OCI-LY3 (cell line): ENCODE measurements at regions not wholly inside any gene's neighbourhood (a gene's known extent, or its start where the extent isn't known, plus 50 kb on each side); places are given as distances from the start of the nearest gene placed in this dataset.

Experiments used
- EZH2phosphoT487 ChIP-seq: fragments of 200-600 bp; shearing (Covaris generic); IDR thresholded peaks from 2 replicates; pipeline ENCODE4 v1.6.1; 2018; ENCODE audit warnings: antibody characterized with exemption, mixed run types, low read depth
- TF ChIP-seq, protein P1 (sequence below): fragments of 200-600, 300-600 bp; sonication (generic); IDR thresholded peaks from 2 replicates; pipeline ENCODE4 v1.5.1; 2014; ENCODE audit warnings: antibody characterized with exemption, low read length, low read depth

DNA sequence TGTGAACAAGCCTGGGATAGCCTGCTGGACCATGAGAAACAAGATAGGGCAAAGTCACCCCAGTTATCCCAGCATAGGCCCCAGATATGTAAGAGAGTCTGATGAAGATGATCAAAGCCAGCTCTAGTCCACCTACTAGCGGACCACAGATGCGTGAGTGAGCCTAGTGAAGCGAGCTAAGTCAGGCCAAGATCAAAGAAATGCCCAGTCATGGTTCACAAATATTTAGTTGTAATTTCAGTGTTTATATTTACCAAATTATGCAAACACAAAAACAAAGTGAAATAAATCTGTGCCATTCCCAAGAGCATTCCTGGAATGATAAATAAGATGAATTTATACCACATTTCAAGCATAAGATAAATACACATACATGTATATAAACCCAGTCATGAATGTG is 308.1 kb upstream of the CTNNB1 start:
- TF ChIP-seq, protein P1, sequence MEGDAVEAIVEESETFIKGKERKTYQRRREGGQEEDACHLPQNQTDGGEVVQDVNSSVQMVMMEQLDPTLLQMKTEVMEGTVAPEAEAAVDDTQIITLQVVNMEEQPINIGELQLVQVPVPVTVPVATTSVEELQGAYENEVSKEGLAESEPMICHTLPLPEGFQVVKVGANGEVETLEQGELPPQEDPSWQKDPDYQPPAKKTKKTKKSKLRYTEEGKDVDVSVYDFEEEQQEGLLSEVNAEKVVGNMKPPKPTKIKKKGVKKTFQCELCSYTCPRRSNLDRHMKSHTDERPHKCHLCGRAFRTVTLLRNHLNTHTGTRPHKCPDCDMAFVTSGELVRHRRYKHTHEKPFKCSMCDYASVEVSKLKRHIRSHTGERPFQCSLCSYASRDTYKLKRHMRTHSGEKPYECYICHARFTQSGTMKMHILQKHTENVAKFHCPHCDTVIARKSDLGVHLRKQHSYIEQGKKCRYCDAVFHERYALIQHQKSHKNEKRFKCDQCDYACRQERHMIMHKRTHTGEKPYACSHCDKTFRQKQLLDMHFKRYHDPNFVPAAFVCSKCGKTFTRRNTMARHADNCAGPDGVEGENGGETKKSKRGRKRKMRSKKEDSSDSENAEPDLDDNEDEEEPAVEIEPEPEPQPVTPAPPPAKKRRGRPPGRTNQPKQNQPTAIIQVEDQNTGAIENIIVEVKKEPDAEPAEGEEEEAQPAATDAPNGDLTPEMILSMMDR: no peak
- no peak for TF ChIP-seq EZH2phosphoT487
